Endometrium (tissue), 2 donors: ENCODE measurements at regions not wholly inside any gene's neighbourhood (a gene's known extent, or its start where the extent isn't known, plus 50 kb on each side); places are given as distances from the start of the nearest gene placed in this dataset.

Experiments used
- FAIRE-seq: peaks from 2 replicates; lab custom pipeline; 2012; peaks lifted over from hg19 to GRCh38; lab: Jason Lieb, UNC
- donor health status: control.
- donor health status: control.

- FAIRE-seq: no peak
These were observed 1348.6 kb upstream of the SLC10A2 start for GRCh38 chr13:104414771-104415170.

- no peak for FAIRE-seq
These were observed 1348.0 kb upstream of the SLC10A2 start for GRCh38 chr13:104414181-104414580.

- no peak for FAIRE-seq
These were observed 1345.0 kb upstream of the SLC10A2 start for GRCh38 chr13:104411141-104411765.

- no peak for FAIRE-seq
These were observed 1342.5 kb upstream of the SLC10A2 start for GRCh38 chr13:104408733-104409132.

- FAIRE-seq: no peak
These were observed 1338.1 kb upstream of the SLC10A2 start for GRCh38 chr13:104404325-104404724.

- no peak for FAIRE-seq
These were observed 1323.5 kb upstream of the SLC10A2 start for GRCh38 chr13:104389691-104390090.

GRCh38 chr13:104387510-104387909 is 1321.3 kb upstream of the SLC10A2 start:
- no peak for FAIRE-seq

GRCh38 chr13:104385404-104385803 is 1319.2 kb upstream of the SLC10A2 start:
- FAIRE-seq: no peak

GRCh38 chr13:104382951-104383350 is 1316.7 kb upstream of the SLC10A2 start:
- FAIRE-seq: no peak

- FAIRE-seq: peak; percentile 39
These were observed 1310.4 kb upstream of the SLC10A2 start for GRCh38 chr13:104376588-104376987.

- no peak for FAIRE-seq
These were observed 1309.4 kb upstream of the SLC10A2 start for GRCh38 chr13:104375614-104376013.

- no peak for FAIRE-seq
These were observed 1306.0 kb upstream of the SLC10A2 start for GRCh38 chr13:104372095-104372655.

- no peak for FAIRE-seq
These were observed 1299.2 kb upstream of the SLC10A2 start for GRCh38 chr13:104365430-104365829.

- no peak for FAIRE-seq
These were observed 1291.6 kb upstream of the SLC10A2 start for GRCh38 chr13:104357672-104358354.

- FAIRE-seq: no peak
These were observed 1291.0 kb upstream of the SLC10A2 start for GRCh38 chr13:104357174-104357573.

- no peak for FAIRE-seq
These were observed 1288.9 kb upstream of the SLC10A2 start for GRCh38 chr13:104355041-104355670.

GRCh38 chr13:104327211-104327610 is 1261.0 kb upstream of the SLC10A2 start:
- FAIRE-seq: no peak

GRCh38 chr13:104326523-104326922 is 1260.3 kb upstream of the SLC10A2 start:
- FAIRE-seq: no peak

GRCh38 chr13:104321756-104322155 is 1255.5 kb upstream of the SLC10A2 start:
- FAIRE-seq: no peak

GRCh38 chr13:104320446-104320845 is 1254.2 kb upstream of the SLC10A2 start:
- no peak for FAIRE-seq

GRCh38 chr13:104318121-104318520 is 1251.9 kb upstream of the SLC10A2 start:
- peak; percentile 85 for FAIRE-seq

- peak; percentile 21 for FAIRE-seq
These were observed 1249.4 kb upstream of the SLC10A2 start for GRCh38 chr13:104315606-104316005.

GRCh38 chr13:104314926-104315535 is 1248.8 kb upstream of the SLC10A2 start:
- no peak for FAIRE-seq
